Islet precursor cell (in vitro differentiated cells): ENCODE measurements at regions not wholly inside any gene's neighbourhood (a gene's known extent, or its start where the extent isn't known, plus 50 kb on each side); places are given as distances from the start of the nearest gene placed in this dataset.

ENCODE experiments used
- DNase-seq: peaks from one replicate; pipeline ENCODE4 v3.0.0-alpha.2; 2018

- DNase-seq: no peak
Measured at GRCh38 chr7:21370283-21370982, 57.5 kb upstream of the SP4 start.

GRCh38 chr7:21371360-21371759 lies 56.5 kb upstream of the SP4 start:
- no peak for DNase-seq

- DNase-seq: no peak
Measured at GRCh38 chr7:21373031-21373430, 54.9 kb upstream of the SP4 start.

- DNase-seq: no peak
Measured at GRCh38 chr7:21374134-21374533, 53.7 kb upstream of the SP4 start.

GRCh38 chr7:21377545-21377944 lies 50.3 kb upstream of the SP4 start:
- no peak for DNase-seq
